H9 (cell line): ENCODE measurements at regions not wholly inside any gene's neighbourhood (a gene's known extent, or its start where the extent isn't known, plus 50 kb on each side); places are given as distances from the start of the nearest gene placed in this dataset.

Experiments
- DNase-seq: peaks from one replicate; pipeline ENCODE4 v3.0.0-alpha.2; 2017
- H2AFZ ChIP-seq: one replicate; pipeline ENCODE4 v1.6.1; 2013; ENCODE audit warnings: mild to moderate bottlenecking, low read length, control low read depth, moderate library complexity
- H2AK5ac ChIP-seq: 2 replicates; pipeline ENCODE4 v1.6.1; 2013; ENCODE audit warnings: low read length, control low read depth, mixed read lengths; ENCODE audit not compliant: insufficient read length
- H2BK120ac ChIP-seq: one replicate; pipeline ENCODE4 v1.6.1; 2013; ENCODE audit warnings: low read depth, mild to moderate bottlenecking, low read length, control low read depth, inconsistent platforms; ENCODE audit not compliant: poor library complexity, severe bottlenecking
- H2BK12ac ChIP-seq: 2 replicates; pipeline ENCODE4 v1.6.1; 2013; ENCODE audit warnings: low read length, control low read depth, mixed read lengths, low read depth; ENCODE audit not compliant: insufficient read length
- H2BK15ac ChIP-seq: 2 replicates; pipeline ENCODE4 v1.6.1; 2013; ENCODE audit warnings: low read depth, low read length, control low read depth
- H2BK20ac ChIP-seq: one replicate; pipeline ENCODE4 v1.6.1; 2013; ENCODE audit warnings: low read depth, mild to moderate bottlenecking, low read length, control low read depth, inconsistent platforms; ENCODE audit not compliant: poor library complexity, severe bottlenecking
- H2BK5ac ChIP-seq: 2 replicates; pipeline ENCODE4 v1.6.1; 2013; ENCODE audit warnings: low read length, control low read depth, mixed read lengths; ENCODE audit not compliant: insufficient read length
- H3K14ac ChIP-seq: 2 replicates; pipeline ENCODE4 v1.6.1; 2013; ENCODE audit warnings: low read length, control low read depth; ENCODE audit not compliant: insufficient read depth
- H3K18ac ChIP-seq: 2 replicates; pipeline ENCODE4 v1.6.1; 2013; ENCODE audit warnings: low read depth, mild to moderate bottlenecking, mixed read lengths, low read length, control low read depth; ENCODE audit not compliant: insufficient read length
- H3K23ac ChIP-seq: 2 replicates; pipeline ENCODE4 v1.6.1; 2013; ENCODE audit warnings: low read length, control low read depth, mixed read lengths, low read depth; ENCODE audit not compliant: insufficient read length
- H3K23me2 ChIP-seq: 2 replicates; pipeline ENCODE4 v1.6.1; 2013; ENCODE audit warnings: low read depth, mild to moderate bottlenecking, mixed read lengths, low read length, control low read depth; ENCODE audit not compliant: insufficient read length, poor library complexity, severe bottlenecking
- H3K27ac ChIP-seq: 2 replicates; pipeline ENCODE4 v1.5.1; 2013; ENCODE audit warnings: low read length, control low read depth, mixed read lengths, low read depth; ENCODE audit not compliant: insufficient read length
- H3K27me3 ChIP-seq: 2 replicates; pipeline ENCODE4 v1.6.1; 2013; ENCODE audit warnings: low read length, control low read depth, inconsistent platforms; ENCODE audit not compliant: insufficient read depth
- H3K4ac ChIP-seq: 2 replicates; pipeline ENCODE4 v1.6.1; 2013; ENCODE audit warnings: low read depth, mild to moderate bottlenecking, control low read depth, inconsistent platforms, low read length, moderate library complexity
- H3K4me1 ChIP-seq: 2 replicates; pipeline ENCODE4 v1.6.1; 2013; ENCODE audit warnings: low read length, control low read depth, inconsistent platforms; ENCODE audit not compliant: insufficient read depth
- H3K4me2 ChIP-seq: 2 replicates; pipeline ENCODE4 v1.6.1; 2013; ENCODE audit warnings: low read length, control low read depth, mixed read lengths; ENCODE audit not compliant: insufficient read length, insufficient read depth
- H3K56ac ChIP-seq: 2 replicates; pipeline ENCODE4 v1.6.1; 2013; ENCODE audit warnings: low read depth, mild to moderate bottlenecking, mixed read lengths, low read length, control low read depth; ENCODE audit not compliant: insufficient read length
- H3K79me1 ChIP-seq: 2 replicates; pipeline ENCODE4 v1.6.1; 2013; ENCODE audit warnings: low read depth, mild to moderate bottlenecking, moderate library complexity, low read length, control low read depth, inconsistent platforms; ENCODE audit not compliant: insufficient read depth, poor library complexity, severe bottlenecking
- H3K79me2 ChIP-seq: 2 replicates; pipeline ENCODE4 v1.6.1; 2013; ENCODE audit warnings: low read length, control low read depth, inconsistent platforms; ENCODE audit not compliant: insufficient read depth
- H3K9ac ChIP-seq: 2 replicates; pipeline ENCODE4 v1.6.1; 2013; ENCODE audit warnings: low read length, control low read depth, mixed read lengths; ENCODE audit not compliant: insufficient read length; ENCODE audit errors: extremely low read depth
- H3K9me3 ChIP-seq: one replicate; pipeline ENCODE4 v1.6.1; 2013; ENCODE audit warnings: low read depth, low read length, inconsistent platforms; ENCODE audit not compliant: control insufficient read depth
- H3T11ph ChIP-seq: one replicate; pipeline ENCODE4 v1.6.1; 2013; ENCODE audit warnings: mild to moderate bottlenecking, low read length, control low read depth, inconsistent platforms
- H4K20me1 ChIP-seq: one replicate; pipeline ENCODE4 v1.6.1; 2013; ENCODE audit not compliant: control insufficient read depth, insufficient read length, insufficient read depth
- H4K5ac ChIP-seq: 2 replicates; pipeline ENCODE4 v1.6.1; 2013; ENCODE audit warnings: low read depth, mild to moderate bottlenecking, mixed read lengths, low read length, control low read depth; ENCODE audit not compliant: insufficient read length
- H4K8ac ChIP-seq: replicated peaks from 2 replicates; pipeline ENCODE4 v1.6.1; 2013; ENCODE audit warnings: low read length, control low read depth, mixed read lengths, low read depth; ENCODE audit not compliant: insufficient read length
- H4K91ac ChIP-seq: 2 replicates; pipeline ENCODE4 v1.6.1; 2013; ENCODE audit warnings: low read depth, mild to moderate bottlenecking, moderate library complexity, mixed read lengths, low read length, control low read depth; ENCODE audit not compliant: insufficient read length
- H3K27ac Mint-ChIP-seq, 3 experiments: 2 replicates in 2 of 3; 3 replicates in 1 of 3; pipeline ENCODE4 v1.8.0; 2020 to 2021; ENCODE audit warnings: mixed read lengths in 3 of 3, mild to moderate bottlenecking in 1 of 3, moderate library complexity in 1 of 3
- H3K27me3 Mint-ChIP-seq: 2 replicates; pipeline ENCODE4 v1.8.0; 2021; ENCODE audit warnings: low read depth, mild to moderate bottlenecking, moderate library complexity, mixed read lengths
- H3K36me3 Mint-ChIP-seq, 3 experiments: 2 replicates in 2 of 3; 3 replicates in 1 of 3; pipeline ENCODE4 v1.8.0; 2020 to 2021; ENCODE audit warnings: low read depth in 3 of 3, mixed read lengths in 3 of 3; ENCODE audit not compliant: insufficient read depth in 1 of 3
- H3K4me1 Mint-ChIP-seq, 2 experiments: 2 replicates each; pipeline ENCODE4 v1.8.0; 2020; ENCODE audit warnings: mixed read lengths in 2 of 2
- H3K4me3 Mint-ChIP-seq, 2 experiments: 2 replicates in 1 of 2; 3 replicates in 1 of 2; pipeline ENCODE4 v1.8.0; 2020 to 2021; ENCODE audit warnings: mild to moderate bottlenecking in 2 of 2, mixed read lengths in 2 of 2, moderate library complexity in 1 of 2
- H3K9me3 Mint-ChIP-seq, 2 experiments: 2 replicates in 1 of 2; 3 replicates in 1 of 2; pipeline ENCODE4 v1.8.0; 2020; ENCODE audit warnings: mild to moderate bottlenecking in 2 of 2, mixed read lengths in 2 of 2, moderate library complexity in 1 of 2
- CTCF ChIP-seq: fragments of 200-600 bp; sonication (generic); conservative IDR thresholded peaks from 3 replicates; pipeline ENCODE4 v1.8.0; 2021; ENCODE audit warnings: antibody characterized with exemption, mild to moderate bottlenecking
- WGBS: extraction: QIAGEN DNeasy Blood & Tissue Kit; methylation state at CpG from one replicate; pipeline ENCODE4 v1.1.7; 2013; ENCODE audit warnings: missing lambda C conversion rate, low lambda C conversion rate, mixed read lengths; ENCODE audit not compliant: insufficient read length; ENCODE audit errors: extremely low coverage; 5-methylcytosine and 5-hydroxymethylcytosine counted together

- H3K23me2 ChIP-seq = no peaks in the 10 kb centered on the region
- peaks cover 0 to 6% of the 10 kb centered on the region in 2 experiments; a peak in 1 of 4 replicates for H3K4me1 Mint-ChIP-seq
- DNase-seq = peak; percentile 58
Measured at GRCh38 chr5:96048763-96049162, 87.1 kb upstream of the ELL2 start.

More at GRCh38 chr5:96048763-96049162, 87.1 kb upstream of the ELL2 start:
- Histone ChIP-seq H3K79me2 (no peaks in the 10 kb centered on the region), H4K91ac (no peak overlapping the region), H2BK20ac (no peak overlapping the region), H3K9me3 (no peaks in the 10 kb centered on the region), H3K56ac (no peak overlapping the region), H2BK120ac (no peak overlapping the region), H3K23ac (no peak overlapping the region), H3K27me3 (no peaks in the 10 kb centered on the region), H2AFZ (no peak overlapping the region), H3K27ac (no peak overlapping the region), H4K20me1 (no peaks in the 10 kb centered on the region), H2BK12ac (no peak overlapping the region), H3K14ac (no peak overlapping the region), H3K4me2 (no peak overlapping the region), H2BK15ac (no peak overlapping the region), H3K4ac (no peak overlapping the region), H3K9ac (no peak overlapping the region), H3T11ph (no peak overlapping the region), H3K18ac (no peak overlapping the region), H3K4me1 (no peaks in the 10 kb centered on the region), H4K8ac (no peak overlapping the region), H4K5ac (no peak overlapping the region), H3K79me1 (no peaks in the 10 kb centered on the region), H2BK5ac (no peak overlapping the region), H2AK5ac (no peak overlapping the region)
- Mint-ChIP-seq H3K27me3 (no peaks in the 10 kb centered on the region), H3K9me3 (no peaks in the 10 kb centered on the region), H3K27ac (no peak overlapping the region), H3K4me3 (no peak overlapping the region), H3K36me3 (0 out of 7 replicates have a peak, but pooled peaks cover 0 to 6% (median 0%) of the 10 kb centered on the region in 3 experiments)
- no CpG with 5 or more reads among the region's 6 CpGs for WGBS
- TF ChIP-seq CTCF = no peak
